Heart right ventricle (tissue), 16 donors: ENCODE measurements at regions not wholly inside any gene's neighbourhood (a gene's known extent, or its start where the extent isn't known, plus 50 kb on each side); places are given as distances from the start of the nearest gene placed in this dataset.
"Not testable (repeated sequence)": the region's sequence is repeated elsewhere in the genome, so short reads cannot be mapped to it uniquely, and the experiment has no call there.

ENCODE experiments used
- ATAC-seq, 8 donors: fragments of 200-7000 bp; cut with Tn5 transposase; one replicate each; pipeline ENCODE4 v1.9.1; 2020; ENCODE audit warnings: mild to moderate bottlenecking in 8 of 8, moderate library complexity in 8 of 8, moderate number of reproducible peaks in 1 of 8
- DNase-seq, 2 donors: peaks; one replicate each; pipeline ENCODE4 v3.0.0-alpha.2; 2020
- H3K27ac ChIP-seq, 10 donors: fragments of 200-600 bp; sonication (generic) in 2 of 10; one replicate each; pipeline versions ENCODE4 v1.5.0 to v1.8.0; 2020 to 2022; ENCODE audit warnings: mild to moderate bottlenecking in 3 of 10
- H3K27me3 ChIP-seq, 7 donors: fragments of 200-600 bp; one replicate each; pipeline ENCODE4 v1.8.0; 2021 to 2022; ENCODE audit warnings: mild to moderate bottlenecking in 2 of 7
- H3K36me3 ChIP-seq, 9 donors: fragments of 200-600 bp; sonication (generic) in 1 of 9; one replicate each; pipeline versions ENCODE4 v1.5.0 to v1.8.0; 2020 to 2022; ENCODE audit warnings: mild to moderate bottlenecking in 2 of 9
- H3K4me1 ChIP-seq, 9 donors: fragments of 200-600 bp; sonication (generic) in 1 of 9; one replicate each; pipeline versions ENCODE4 v1.5.0 to v1.8.0; 2020 to 2022; ENCODE audit warnings: mild to moderate bottlenecking in 4 of 9
- H3K4me3 ChIP-seq, 10 donors: fragments of 200-600 bp; sonication (generic) in 2 of 10; one replicate each; pipeline versions ENCODE4 v1.5.0 to v1.8.0; 2020 to 2022; ENCODE audit warnings: mild to moderate bottlenecking in 7 of 10, moderate library complexity in 2 of 10
- H3K9me3 ChIP-seq, 11 donors: fragments of 200-600 bp in 10 of 11; sonication (generic) in 2 of 11; one replicate each; pipeline versions ENCODE4 v1.5.0 to v1.8.0; 2013 to 2022; ENCODE audit warnings: mild to moderate bottlenecking in 2 of 11, control low read depth in 1 of 11, moderate library complexity in 1 of 11
- WGBS, 2 donors: extraction: QIAGEN DNeasy Blood & Tissue Kit; methylation state at CpG; one replicate each; pipeline ENCODE4 v1.1.7; 2013; ENCODE audit warnings: inconsistent platforms in 1 of 2; 5-methylcytosine and 5-hydroxymethylcytosine counted together
- intact Hi-C, 10 donors: fragments of 100-400 bp; cut with DNase I; formaldehyde crosslinking; loops; one replicate each; pipeline versions ENCODE4 v1.11.1 to v1.14.2; 2022
- TF ChIP-seq, protein P1 (sequence below), 9 donors: fragments of 200-600 bp; sonication (generic) in 2 of 9; IDR thresholded peaks; one replicate each; pipeline versions ENCODE4 v1.5.0 to v1.8.0; 2021 to 2022; ENCODE audit warnings: antibody characterized with exemption in 9 of 9, mild to moderate bottlenecking in 5 of 9, moderate library complexity in 1 of 9
- donor health status: Arrhythmogenic right ventricular cardiomyopathy.
- donor health status: ischemic (EF 13 %, LVEDD 7.1; RV severe dilation, severe dysfunction).
- donor health status: healthy with polysubstance abuse.
- donor health status: DM: no; HTN: yes; CAD: no.
- donor health status: DM: no; HTN: no; CAD: no.
- donor health status: ischemic (EF 25% LVEDD 6.9; RV normal size, moderate dysfunction).
- donor health status: ischemic (EF 25% LVEDD 5.7; RV mildly dilated, moderate dysfunction).
- donor health status: healthy.
- donor health status: DM: yes; HTN: yes; CAD: no.
- donor health status: Ischemic cardiomyopathy.
- donor health status: ischemic (EF 35%, LVEDD 5.7; RV mildly dilated, moderate dysfunction).
- donor health status: nonischemic (EF 11% LVEDD 7.7; RV severe dilation, severe dysfunction).
- donor health status: DM: yes; HTN: yes; CAD: no.
- donor health status: PGD.
- donor health status: ischemic (EF 29% LVEDD 5.4; RV normal size, mild dysfunction).
- donor health status: nonischemic (EF 23%, LVEDD 6.1; RV moderate dilation, normal function).

DNA sequence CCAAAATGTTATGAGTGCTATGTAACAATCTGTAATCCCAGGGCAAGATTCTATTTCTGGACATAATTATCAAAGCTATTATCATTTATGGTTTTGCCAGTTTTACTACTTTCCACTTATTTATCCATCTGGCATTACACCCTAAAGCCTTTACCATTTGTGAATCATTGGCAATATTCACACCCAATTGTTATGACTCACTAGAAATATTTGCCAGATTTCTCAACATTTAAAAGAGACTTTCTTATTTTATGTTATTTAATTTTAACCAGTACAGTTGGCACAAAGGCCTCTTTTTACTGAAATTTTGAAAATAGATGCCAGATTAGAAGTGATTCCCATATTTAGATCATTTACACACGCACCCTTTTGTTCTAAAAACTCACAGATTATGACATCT is 242.7 kb upstream of the WDFY3 start:
- no peak for DNase-seq
- no peak for ATAC-seq
- TF ChIP-seq, protein P1, sequence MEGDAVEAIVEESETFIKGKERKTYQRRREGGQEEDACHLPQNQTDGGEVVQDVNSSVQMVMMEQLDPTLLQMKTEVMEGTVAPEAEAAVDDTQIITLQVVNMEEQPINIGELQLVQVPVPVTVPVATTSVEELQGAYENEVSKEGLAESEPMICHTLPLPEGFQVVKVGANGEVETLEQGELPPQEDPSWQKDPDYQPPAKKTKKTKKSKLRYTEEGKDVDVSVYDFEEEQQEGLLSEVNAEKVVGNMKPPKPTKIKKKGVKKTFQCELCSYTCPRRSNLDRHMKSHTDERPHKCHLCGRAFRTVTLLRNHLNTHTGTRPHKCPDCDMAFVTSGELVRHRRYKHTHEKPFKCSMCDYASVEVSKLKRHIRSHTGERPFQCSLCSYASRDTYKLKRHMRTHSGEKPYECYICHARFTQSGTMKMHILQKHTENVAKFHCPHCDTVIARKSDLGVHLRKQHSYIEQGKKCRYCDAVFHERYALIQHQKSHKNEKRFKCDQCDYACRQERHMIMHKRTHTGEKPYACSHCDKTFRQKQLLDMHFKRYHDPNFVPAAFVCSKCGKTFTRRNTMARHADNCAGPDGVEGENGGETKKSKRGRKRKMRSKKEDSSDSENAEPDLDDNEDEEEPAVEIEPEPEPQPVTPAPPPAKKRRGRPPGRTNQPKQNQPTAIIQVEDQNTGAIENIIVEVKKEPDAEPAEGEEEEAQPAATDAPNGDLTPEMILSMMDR (IDR thresholded peaks at IDR 0.05): no peak
- H3K27me3 ChIP-seq: no peaks in the 10 kb centered on the region
- H3K4me1 ChIP-seq: no peaks in the 10 kb centered on the region
- peaks cover 0 to 61% (median 13%) of the 10 kb centered on the region in 11 donors for H3K9me3 ChIP-seq
- no peak overlapping the region for H3K4me3 ChIP-seq
- no peak overlapping the region for H3K27ac ChIP-seq
- 66 to 75% methylated on average over 1 of the region's 1 CpG for WGBS, 2 donors
- no peaks in the 10 kb centered on the region for H3K36me3 ChIP-seq
- intact Hi-C loops: no loop called here

DNA sequence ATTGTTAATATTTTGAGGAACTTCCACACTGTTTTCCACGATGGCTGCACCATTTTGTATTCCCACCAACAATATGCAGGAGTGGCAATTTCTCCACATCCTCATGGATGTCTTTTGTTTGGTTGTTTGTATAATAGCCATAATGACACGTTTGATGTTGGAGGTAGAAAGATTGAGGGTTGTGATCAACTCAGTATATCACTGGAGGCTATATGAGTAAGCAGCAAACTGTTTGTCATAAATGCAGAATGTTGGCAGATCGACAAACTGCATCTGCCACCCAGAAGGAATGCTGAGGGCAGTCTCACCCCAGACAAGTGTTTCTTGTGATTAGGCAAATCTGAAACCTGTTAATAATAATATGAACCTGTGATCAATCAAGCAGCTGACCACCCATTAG is 243.9 kb upstream of the WDFY3 start:
- H3K27ac ChIP-seq: no peak overlapping the region
- intact Hi-C loops: no loop called here
- ATAC-seq: no peak
- H3K4me1 ChIP-seq: no peaks in the 10 kb centered on the region
- H3K36me3 ChIP-seq: no peaks in the 10 kb centered on the region
- no peaks in the 10 kb centered on the region for H3K27me3 ChIP-seq
- DNase-seq: no peak
- H3K9me3 ChIP-seq: peaks cover 0 to 52% (median 15%) of the 10 kb centered on the region in 11 donors
- H3K4me3 ChIP-seq: no peak overlapping the region
- 58 to 61% methylated on average over 3 of the region's 3 CpGs for WGBS, 2 donors
- TF ChIP-seq, protein P1 (IDR thresholded peaks at IDR 0.05): no peak

DNA sequence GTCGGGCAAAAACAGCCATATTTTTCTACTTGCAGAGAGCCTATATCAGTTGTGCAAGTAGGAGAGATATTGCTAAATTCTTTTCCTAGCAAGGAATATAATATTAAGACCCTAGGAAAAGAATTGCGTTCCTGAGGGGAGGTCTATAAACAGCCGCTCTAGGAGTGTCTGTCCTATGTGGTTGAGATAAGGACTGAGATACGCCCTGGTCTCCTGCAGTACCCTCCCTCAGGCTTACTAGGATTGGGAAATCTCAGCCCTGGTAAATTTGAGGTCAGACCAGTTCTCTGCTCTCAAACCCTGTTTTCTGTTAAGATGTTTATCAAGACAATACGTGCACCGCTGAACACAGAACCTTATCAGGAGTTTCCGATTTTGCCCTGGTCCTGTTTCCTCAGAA is 250.1 kb upstream of the WDFY3 start:
- H3K36me3 ChIP-seq, ATAC-seq, intact Hi-C loops, H3K4me3 ChIP-seq, H3K27me3 ChIP-seq, H3K4me1 ChIP-seq, DNase-seq, H3K27ac ChIP-seq: not testable (repeated sequence)
- WGBS, 2 donors: 76 to 94% methylated on average over 7 of the region's 7 CpGs
- peaks cover 0 to 65% (median 19%) of the 10 kb centered on the region in 11 donors for H3K9me3 ChIP-seq

DNA sequence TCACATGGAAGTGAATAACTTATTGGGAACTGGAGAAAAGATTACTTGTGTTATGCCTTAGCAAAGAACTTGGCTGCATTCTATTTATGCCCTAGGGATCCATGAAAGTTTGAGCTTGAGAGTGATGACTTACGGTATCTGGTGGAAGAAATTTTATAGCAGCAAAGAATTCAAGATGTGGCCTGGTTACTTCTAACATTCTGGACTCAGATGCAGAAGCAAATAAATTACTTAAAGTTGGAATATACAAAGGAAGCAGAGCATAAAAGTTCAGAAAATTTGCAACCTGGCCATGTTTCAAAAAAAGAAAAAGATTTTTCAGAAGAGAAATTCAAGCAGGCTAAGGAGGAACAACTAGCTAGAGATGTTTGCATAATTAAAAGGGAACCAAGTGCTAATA is 252.3 kb upstream of the WDFY3 start:
- DNase-seq: no peak
- peaks cover 0 to 44% (median 16%) of the 10 kb centered on the region in 11 donors for H3K9me3 ChIP-seq

DNA sequence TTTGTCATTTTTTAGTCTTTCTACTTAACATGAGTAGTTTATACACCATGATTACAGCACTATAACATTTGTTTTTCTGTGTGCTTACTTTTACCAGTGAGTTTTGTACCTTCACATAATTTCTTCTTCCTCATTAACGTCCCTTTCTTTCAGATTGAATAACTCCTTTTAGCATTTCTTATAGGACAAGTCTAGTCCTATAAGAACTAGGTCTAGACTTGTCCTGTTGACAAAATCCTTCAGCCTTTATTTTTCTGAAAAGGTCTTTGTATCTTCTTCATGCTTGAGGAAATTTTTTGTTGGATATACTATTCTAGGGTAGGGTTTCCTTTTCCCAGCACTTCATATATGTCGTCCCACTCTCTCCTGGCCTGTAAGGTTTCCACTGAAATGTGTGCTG is 253.3 kb upstream of the ARHGAP24 start:
- Histone ChIP-seq H3K4me3 (no peak overlapping the region), H3K9me3 (peaks cover 0 to 39% (median 12%) of the 10 kb centered on the region in 11 donors), H3K4me1 (no peaks in the 10 kb centered on the region), H3K36me3 (no peaks in the 10 kb centered on the region), H3K27me3 (no peaks in the 10 kb centered on the region), H3K27ac (no peak overlapping the region)
- no peak for ATAC-seq
- no peak for DNase-seq
- intact Hi-C loops: no loop called here
- TF ChIP-seq, protein P1 (IDR thresholded peaks at IDR 0.05): no peak
- 62 to 65% methylated on average over 2 of the region's 2 CpGs for WGBS, 2 donors

More for the DNA sequence above, 252.3 kb upstream of the WDFY3 start:
- Histone ChIP-seq H3K27ac (no peak overlapping the region), H3K36me3 (no peaks in the 10 kb centered on the region), H3K4me1 (no peaks in the 10 kb centered on the region), H3K27me3 (no peaks in the 10 kb centered on the region), H3K4me3 (no peak overlapping the region)
- ATAC-seq: no peak
- intact Hi-C loops: no loop called here
- 67 to 77% methylated on average over 1 of the region's 1 CpG for WGBS, 2 donors
- TF ChIP-seq, protein P1 (IDR thresholded peaks at IDR 0.05): no peak
